GM12874 (cell line): ENCODE measurements at regions not wholly inside any gene's neighbourhood (a gene's known extent, or its start where the extent isn't known, plus 50 kb on each side); places are given as distances from the start of the nearest gene placed in this dataset.

ENCODE experiments used
- CTCF ChIP-seq: IDR thresholded peaks from 2 replicates; pipeline ENCODE4 v1.5.1; 2011; ENCODE audit warnings: low read depth, mild to moderate bottlenecking, control low read depth, low read length, moderate library complexity; ENCODE audit not compliant: insufficient read depth

GRCh38 chr15:91685436-91685835 lies 168.1 kb upstream of the SLCO3A1 start:
- TF ChIP-seq CTCF = no peak

GRCh38 chr15:91688811-91689210 lies 164.7 kb upstream of the SLCO3A1 start:
- no peak for TF ChIP-seq CTCF

- TF ChIP-seq CTCF = no peak
These were observed 164.1 kb upstream of the SLCO3A1 start for GRCh38 chr15:91689377-91689776.

GRCh38 chr15:91692596-91692995 lies 160.9 kb upstream of the SLCO3A1 start:
- TF ChIP-seq CTCF = no peak

GRCh38 chr15:91694131-91694830 lies 159.2 kb upstream of the SLCO3A1 start:
- TF ChIP-seq CTCF = no peak

GRCh38 chr15:91694831-91695210 lies 158.7 kb upstream of the SLCO3A1 start:
- no peak for TF ChIP-seq CTCF

- TF ChIP-seq CTCF = no peak
These were observed 157.7 kb upstream of the SLCO3A1 start for GRCh38 chr15:91695799-91696198.
